PC-3 (cell line): ENCODE measurements at regions not wholly inside any gene's neighbourhood (a gene's known extent, or its start where the extent isn't known, plus 50 kb on each side); places are given as distances from the start of the nearest gene placed in this dataset.

Source experiments
- ATAC-seq: fragments of 200-7000 bp; cut with Tn5 transposase; 2 replicates; pipeline ENCODE4 v1.9.1; 2020; ENCODE audit warnings: mild to moderate bottlenecking, moderate library complexity
- BruUV-seq: library from RNA; stranded (reverse); fragments of 400-500 nt; replicated peaks from 2 replicates; lab custom pipeline; 2021; lab: Mats Ljungman, UMichigan
- CTCF ChIA-PET: fragments of 300-600 bp; sonication (Branson Sonifier 250); formaldehyde crosslinking; loops from one replicate; lab custom pipeline; 2022; ENCODE audit warnings: antibody characterized with exemption; lab: Charles Lee
- POLR2A ChIA-PET: fragments of 300-600 bp; sonication (Branson Sonifier 250); formaldehyde crosslinking; loops from one replicate; lab custom pipeline; 2022; ENCODE audit warnings: antibody characterized with exemption; ENCODE audit not compliant: unreplicated experiment; lab: Charles Lee
- DNase-seq: peaks from one replicate; pipeline ENCODE4 v3.0.0-alpha.2; 2015
- H2AFZ ChIP-seq: fragments of 300-600 bp; sonication (generic); 2 replicates; pipeline ENCODE4 v1.6.0; 2016; ENCODE audit warnings: antibody characterized with exemption, low read length
- H3F3A ChIP-seq: fragments of 300-600 bp; sonication (generic); one replicate; pipeline ENCODE4 v1.6.0; 2017; ENCODE audit warnings: antibody characterized with exemption, low read length, control low read depth, mild to moderate bottlenecking; ENCODE audit not compliant: unreplicated experiment
- H3K27ac ChIP-seq: fragments of 300-600 bp; sonication (generic); 2 replicates; pipeline ENCODE4 v1.5.1; 2016; ENCODE audit warnings: mild to moderate bottlenecking, low read length
- H3K27me3 ChIP-seq: fragments of 300-600 bp; sonication (generic); 2 replicates; pipeline ENCODE4 v1.6.1; 2016; ENCODE audit warnings: low read length, mixed read lengths
- H3K36me3 ChIP-seq: fragments of 300-600 bp; sonication (generic); 2 replicates; pipeline ENCODE4 v1.6.1; 2016; ENCODE audit warnings: low read depth, mixed run types, low read length, mixed read lengths
- H3K4me1 ChIP-seq: fragments of 300-600 bp; sonication (generic); 2 replicates; pipeline ENCODE4 v1.5.1; 2016; ENCODE audit warnings: low read length; ENCODE audit not compliant: insufficient read depth
- H3K4me2 ChIP-seq: fragments of 300-600 bp; sonication (generic); 2 replicates; pipeline ENCODE4 v1.6.0; 2016; ENCODE audit warnings: low read length
- H3K4me3 ChIP-seq: fragments of 300-600 bp; sonication (generic); 2 replicates; pipeline ENCODE4 v1.5.1; 2016; ENCODE audit warnings: mild to moderate bottlenecking, low read length, mixed read lengths
- H3K79me2 ChIP-seq: fragments of 300-600 bp; sonication (generic); 2 replicates; pipeline ENCODE4 v1.6.1; 2017; ENCODE audit warnings: low read length, mixed read lengths
- H3K9ac ChIP-seq: fragments of 300-600 bp; sonication (generic); 2 replicates; pipeline ENCODE4 v1.6.0; 2016; ENCODE audit warnings: mild to moderate bottlenecking, low read length
- H3K9me2 ChIP-seq: fragments of 300-600 bp; sonication (generic); replicated peaks from 2 replicates; pipeline ENCODE4 v1.6.1; 2016; ENCODE audit warnings: mixed run types, low read length, mixed read lengths
- H3K9me3 ChIP-seq: fragments of 300-600 bp; sonication (generic); 2 replicates; pipeline ENCODE4 v1.6.1; 2016; ENCODE audit warnings: low read length, mixed read lengths
- H4K20me1 ChIP-seq: fragments of 300-600 bp; sonication (generic); 2 replicates; pipeline ENCODE4 v1.6.1; 2016; ENCODE audit warnings: low read length, mixed read lengths
- EZH2 ChIP-seq: fragments of 300-600 bp; sonication (generic); IDR thresholded peaks from one replicate; pipeline ENCODE4 v1.6.1; 2017; ENCODE audit warnings: antibody characterized with exemption, mild to moderate bottlenecking, low read length; ENCODE audit not compliant: unreplicated experiment
- EZH2phosphoT487 ChIP-seq: fragments of 300-600 bp; sonication (generic); IDR thresholded peaks from 2 replicates; pipeline ENCODE4 v1.6.1; 2018; ENCODE audit warnings: mild to moderate bottlenecking, antibody characterized with exemption, low read length, borderline replicate concordance
- intact Hi-C: fragments of 100-400 bp; cut with micrococcal nuclease; formaldehyde crosslinking; loops from 2 replicates; pipeline ENCODE4 v1.9.0; 2023
- TF ChIP-seq, protein P1 (sequence below): fragments of 300-600 bp; sonication (generic); conservative IDR thresholded peaks from 2 replicates; pipeline ENCODE4 v1.5.1; 2017; ENCODE audit warnings: antibody characterized with exemption, low read depth, mild to moderate bottlenecking, low read length

DNA sequence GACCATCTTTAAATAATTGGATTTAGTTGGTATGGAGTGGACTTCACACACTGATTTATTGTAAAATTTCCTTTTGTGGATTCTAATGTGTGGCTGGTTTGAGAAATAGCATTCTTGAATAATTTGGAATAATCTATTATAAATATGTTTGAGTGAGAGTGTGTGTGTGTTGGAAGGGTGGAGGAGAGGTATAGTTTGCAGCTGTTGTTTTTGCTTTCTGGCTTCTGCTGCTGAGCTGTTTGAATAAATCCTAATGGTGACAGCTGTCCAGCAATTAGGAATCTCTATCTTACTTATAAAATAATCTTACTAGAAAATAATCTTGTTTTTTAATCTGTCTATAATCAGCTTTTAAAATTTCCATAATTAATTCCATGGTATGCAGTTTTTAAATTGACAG is 1283.0 kb upstream of the CDH2 start:
- H3K27ac ChIP-seq = no peak overlapping the region
- no peak overlapping the region for H3K9ac ChIP-seq
- no peak overlapping the region for H2AFZ ChIP-seq
- BruUV-seq = no TSS peak
- H3K9me2 ChIP-seq = no peaks in the 10 kb centered on the region
- CTCF ChIA-PET = no interaction called here
- no peak overlapping the region for H3K4me2 ChIP-seq
- H4K20me1 ChIP-seq = no peaks in the 10 kb centered on the region
- POLR2A ChIA-PET = no interaction called here
- ATAC-seq (no peak), DNase-seq (no peak)
- no peaks in the 10 kb centered on the region; the same call in 1 of the 2 replicates for H3K9me3 ChIP-seq
- intact Hi-C loops = no loop called here
- no peaks in the 10 kb centered on the region for H3K27me3 ChIP-seq
- H3K4me3 ChIP-seq = no peak overlapping the region
- peaks cover 16% of the 10 kb centered on the region for H3K4me1 ChIP-seq
- H3F3A ChIP-seq = no peaks in the 10 kb centered on the region
- no peaks in the 10 kb centered on the region for H3K79me2 ChIP-seq
- no peaks in the 10 kb centered on the region for H3K36me3 ChIP-seq
- TF ChIP-seq EZH2 (no peak), EZH2phosphoT487 (no peak)
- TF ChIP-seq, protein P1, sequence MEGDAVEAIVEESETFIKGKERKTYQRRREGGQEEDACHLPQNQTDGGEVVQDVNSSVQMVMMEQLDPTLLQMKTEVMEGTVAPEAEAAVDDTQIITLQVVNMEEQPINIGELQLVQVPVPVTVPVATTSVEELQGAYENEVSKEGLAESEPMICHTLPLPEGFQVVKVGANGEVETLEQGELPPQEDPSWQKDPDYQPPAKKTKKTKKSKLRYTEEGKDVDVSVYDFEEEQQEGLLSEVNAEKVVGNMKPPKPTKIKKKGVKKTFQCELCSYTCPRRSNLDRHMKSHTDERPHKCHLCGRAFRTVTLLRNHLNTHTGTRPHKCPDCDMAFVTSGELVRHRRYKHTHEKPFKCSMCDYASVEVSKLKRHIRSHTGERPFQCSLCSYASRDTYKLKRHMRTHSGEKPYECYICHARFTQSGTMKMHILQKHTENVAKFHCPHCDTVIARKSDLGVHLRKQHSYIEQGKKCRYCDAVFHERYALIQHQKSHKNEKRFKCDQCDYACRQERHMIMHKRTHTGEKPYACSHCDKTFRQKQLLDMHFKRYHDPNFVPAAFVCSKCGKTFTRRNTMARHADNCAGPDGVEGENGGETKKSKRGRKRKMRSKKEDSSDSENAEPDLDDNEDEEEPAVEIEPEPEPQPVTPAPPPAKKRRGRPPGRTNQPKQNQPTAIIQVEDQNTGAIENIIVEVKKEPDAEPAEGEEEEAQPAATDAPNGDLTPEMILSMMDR = no peak

DNA sequence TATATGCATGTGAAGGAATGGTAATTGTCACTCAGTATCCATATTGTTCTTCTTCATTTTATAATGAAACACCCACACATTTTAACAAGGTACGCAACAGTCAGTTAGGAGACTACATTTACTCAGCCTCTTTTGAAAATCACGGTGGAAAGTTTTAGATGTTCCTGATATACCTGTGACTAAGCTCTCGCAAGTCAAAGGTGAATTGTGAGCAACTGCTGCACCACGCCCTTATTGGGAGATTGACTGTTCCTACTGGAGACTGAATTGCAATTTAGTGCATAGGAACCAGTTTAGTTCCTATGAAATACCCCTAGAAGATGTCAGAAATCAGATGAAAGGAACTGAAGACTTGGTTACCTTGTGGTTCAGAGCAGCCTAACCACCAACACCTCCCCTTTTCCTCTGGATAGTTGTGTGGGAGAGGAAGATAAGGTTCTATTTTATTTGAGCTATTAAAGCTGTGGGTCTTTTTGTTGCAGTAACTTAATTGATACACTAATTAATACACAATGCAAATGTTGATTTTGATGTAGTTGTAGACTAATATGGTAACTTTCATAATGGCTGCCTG is 1280.5 kb upstream of the CDH2 start:
- H2AFZ ChIP-seq = peak overlapping the region; percentile 57
- H3F3A ChIP-seq = no peaks in the 10 kb centered on the region
- no peaks in the 10 kb centered on the region for H3K79me2 ChIP-seq
- H3K27ac ChIP-seq = peak overlapping the region; percentile 52
- H3K9ac ChIP-seq = no peak overlapping the region; the same call in 1 of the 2 replicates
- ATAC-seq = peak; percentile 77
- no peaks in the 10 kb centered on the region; the same call in 1 of the 2 replicates for H3K9me3 ChIP-seq
- H3K9me2 ChIP-seq = no peaks in the 10 kb centered on the region
- ChIA-PET CTCF (no interaction called here), POLR2A (no interaction called here)
- peak overlapping the region; percentile 47 for H3K4me2 ChIP-seq
- intact Hi-C loops = no loop called here
- peaks cover 16% of the 10 kb centered on the region for H3K4me1 ChIP-seq
- H3K36me3 ChIP-seq = no peaks in the 10 kb centered on the region
- no TSS peak for BruUV-seq
- TF ChIP-seq, protein P1 = no peak
- no peak overlapping the region for H3K4me3 ChIP-seq
- DNase-seq = peak; percentile 83
- H3K27me3 ChIP-seq = no peaks in the 10 kb centered on the region
- H4K20me1 ChIP-seq = no peaks in the 10 kb centered on the region

DNA sequence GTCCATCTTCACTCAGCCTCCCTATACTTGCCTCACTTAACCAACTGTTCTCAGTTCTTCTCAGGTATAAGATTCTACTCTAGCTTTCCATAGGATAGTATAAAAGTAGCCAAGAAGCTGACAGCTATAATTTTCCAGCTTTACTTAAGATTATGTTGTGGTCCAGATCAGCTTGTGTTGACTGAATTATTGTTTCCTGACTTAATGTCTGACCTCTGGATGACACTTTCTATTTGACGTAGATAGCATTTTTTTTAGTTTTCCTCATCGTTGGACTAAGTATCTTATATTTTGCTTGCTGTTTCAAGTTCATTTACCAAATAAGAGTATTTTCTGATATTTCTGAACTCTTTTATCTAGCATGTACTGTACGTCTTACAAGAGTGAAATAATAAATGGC is 1272.5 kb upstream of the CDH2 start:
- POLR2A ChIA-PET = no interaction called here
- no peak overlapping the region for H3K4me2 ChIP-seq

More for the DNA sequence above, 1272.5 kb upstream of the CDH2 start:
- Histone ChIP-seq H3K9me2 (no peaks in the 10 kb centered on the region), H3K4me3 (no peak overlapping the region), H3F3A (no peaks in the 10 kb centered on the region), H3K27ac (no peak overlapping the region), H3K4me1 (no peaks in the 10 kb centered on the region), H4K20me1 (no peaks in the 10 kb centered on the region), H3K27me3 (no peaks in the 10 kb centered on the region), H3K9me3 (no peaks in the 10 kb centered on the region), H3K9ac (no peak overlapping the region), H3K79me2 (no peaks in the 10 kb centered on the region), H3K36me3 (no peaks in the 10 kb centered on the region), H2AFZ (no peak overlapping the region)
- CTCF ChIA-PET = no interaction called here
- intact Hi-C loops = no loop called here
- DNase-seq (no peak), ATAC-seq (no peak)
- BruUV-seq = no TSS peak
- TF ChIP-seq EZH2phosphoT487 (no peak), EZH2 (no peak)
- TF ChIP-seq, protein P1 = no peak
